ENCODE measurements at regions not wholly inside any gene's neighbourhood (a gene's known extent, or its start where the extent isn't known, plus 50 kb on each side); places are given as distances from the start of the nearest gene placed in this dataset.
A peak's percentile ranks its signal among the peaks of the same experiment; 100 is the strongest.

- H3K27ac ChIP-seq (ENCODE audit: low read depth, low read length), result no peak overlapping the region
- H2BK20ac ChIP-seq (ENCODE audit: low read length), result no peak overlapping the region
- no peak overlapping the region for H3K18ac ChIP-seq (ENCODE audit: extremely low read depth, low read length)
- no peak overlapping the region for H2BK15ac ChIP-seq (ENCODE audit: low read length)
- no peaks in the 10 kb centered on the region for H4K20me1 ChIP-seq (replicated peaks in 1 of 2; ENCODE audit: control insufficient read depth in 1 of 2, insufficient read depth in 2 of 2, low read length in 2 of 2)
- H3K23me2 ChIP-seq (ENCODE audit: low read depth, low read length), result no peaks in the 10 kb centered on the region
- no peak overlapping the region for H2BK12ac ChIP-seq (ENCODE audit: low read depth, low read length)
- H3K27me3 ChIP-seq (replicated peaks in 1 of 4; ENCODE audit: control insufficient read depth in 3 of 4, extremely low read depth in 1 of 4, insufficient read depth in 3 of 4, low read length in 3 of 4), result no peaks in the 10 kb centered on the region
- no peak overlapping the region for H2BK5ac ChIP-seq (ENCODE audit: low read depth, low read length)
- no peak for TF ChIP-seq SAP30 (IDR thresholded peaks at IDR 0.05; ENCODE audit: insufficient read depth, insufficient replicate concordance, low read length)
- no peak for TF ChIP-seq YY1 (IDR thresholded peaks at IDR 0.05; ENCODE audit: low read depth, low read length)
- TF ChIP-seq CEBPB (IDR thresholded peaks at IDR 0.05; ENCODE audit: low read depth, low read length), result no peak
- DNase-seq (ENCODE audit: low read depth in 1 of 2, low spot score in 2 of 2) (no peak), FAIRE-seq (no peak)
- 0 out of 8 replicates have a peak overlapping the region, but pooled peaks of 1 of the 4 experiments have one; percentile 5 for H3K4me3 ChIP-seq (ENCODE audit: extremely low read depth in 1 of 4, insufficient read depth in 2 of 4, low read depth in 3 of 4, low read length in 4 of 4)
- H2BK120ac ChIP-seq (replicated peaks; ENCODE audit: low read depth, low read length), result no peak overlapping the region
- no peak overlapping the region for H4K91ac ChIP-seq (replicated peaks; ENCODE audit: insufficient read length, low read length)
- no peak overlapping the region for H4K8ac ChIP-seq (ENCODE audit: extremely low read depth, insufficient read depth, low read length)
- H2AFZ ChIP-seq (ENCODE audit: low read length), result 0 out of 2 replicates have a peak overlapping the region, but pooled peaks have one; percentile 37
- H3K56ac ChIP-seq (replicated peaks; ENCODE audit: insufficient read length, low read depth, low read length), result no peak overlapping the region
- no peak overlapping the region for H3K23ac ChIP-seq (ENCODE audit: insufficient read length)
- POLR2A ChIA-PET (ENCODE audit: partially characterized antibody), result no interaction called here
- no peak overlapping the region for H4K5ac ChIP-seq (ENCODE audit: insufficient read length, low read depth, low read length)
- H3K4me2 ChIP-seq (ENCODE audit: insufficient read depth in 1 of 2, low read depth in 2 of 2, low read length in 2 of 2), result 0 out of 4 replicates have a peak overlapping the region, but pooled peaks of 1 of the 2 experiments have one; percentile 15
- no peaks in the 10 kb centered on the region for H3K4me1 ChIP-seq (replicated peaks in 1 of 4; ENCODE audit: control insufficient read depth in 3 of 4, insufficient read depth in 4 of 4, low read length in 3 of 4)
- H3K9me3 ChIP-seq (ENCODE audit: insufficient read depth in 2 of 2, low read depth in 1 of 2, low read length in 1 of 2), result peaks cover 4 to 12% of the 10 kb centered on the region in 2 experiments; a peak in 3 of 4 replicates
- H2AK5ac ChIP-seq (ENCODE audit: low read depth, low read length), result no peak overlapping the region
- 83% methylated on average over 7 of the region's 7 CpGs; no CpG with 5 or more reads in 1 of the 2 experiments for WGBS, 2 experiments (ENCODE audit: extremely low coverage in 1 of 2, insufficient coverage in 1 of 2, insufficient read length in 1 of 2, insufficient replicate concordance in 2 of 2, low coverage in 1 of 2, low lambda C conversion rate in 2 of 2, missing lambda C conversion rate in 1 of 2)
- no peak overlapping the region for H3K9ac ChIP-seq (replicated peaks in 1 of 4; ENCODE audit: extremely low read depth in 1 of 4, low read depth in 3 of 4, low read length in 3 of 4)
- no peaks in the 10 kb centered on the region; a peak in 1 of 8 replicates for H3K36me3 ChIP-seq (ENCODE audit: control insufficient read depth in 2 of 4, insufficient read depth in 4 of 4, low read length in 3 of 4)
- no peaks in the 10 kb centered on the region for H3K79me2 ChIP-seq (ENCODE audit: control insufficient read depth in 1 of 2, insufficient read depth in 2 of 2, low read length in 2 of 2)
- H3K79me1 ChIP-seq (ENCODE audit: low read depth, low read length), result no peaks in the 10 kb centered on the region
- no peak overlapping the region for H3K14ac ChIP-seq (ENCODE audit: insufficient read length)
- CTCF ChIA-PET (ENCODE audit: partially characterized antibody), result interaction anchor here (0.6 to 1.5 kb wide), 2 partner anchors 17 to 132 kb away, joined by 3 to 6 read pairs; no protein-coding TSS in a partner anchor
- H3K4ac ChIP-seq (replicated peaks; ENCODE audit: insufficient read length, low read depth, low read length), result no peak overlapping the region
Observed at GRCh38 chr20:12411246-12411940, 493.7 kb downstream of the BTBD3 start.

Data from H1 (cell line).